Thyroid gland (tissue), 4 donors: ENCODE measurements at regions not wholly inside any gene's neighbourhood (a gene's known extent, or its start where the extent isn't known, plus 50 kb on each side); places are given as distances from the start of the nearest gene placed in this dataset.

Source experiments
- POLR2A ChIP-seq, 2 donors: fragments of 450-650 bp; IDR thresholded peaks; one replicate each; pipeline ENCODE4 v1.6.1; 2017; ENCODE audit warnings: antibody characterized with exemption in 2 of 2, mild to moderate bottlenecking in 2 of 2, moderate library complexity in 1 of 2
- TF ChIP-seq, protein P1 (sequence below), 6 experiments: fragments of 200-600 bp in 3 of 6; fragments of 450-650 bp in 3 of 6; sonication (generic) in 3 of 6; IDR thresholded peaks; one replicate each; pipeline ENCODE4 v1.5.1; 2016 to 2019; ENCODE audit warnings: antibody characterized with exemption in 6 of 6, mild to moderate bottlenecking in 2 of 6, inconsistent platforms in 1 of 6, moderate library complexity in 1 of 6

DNA sequence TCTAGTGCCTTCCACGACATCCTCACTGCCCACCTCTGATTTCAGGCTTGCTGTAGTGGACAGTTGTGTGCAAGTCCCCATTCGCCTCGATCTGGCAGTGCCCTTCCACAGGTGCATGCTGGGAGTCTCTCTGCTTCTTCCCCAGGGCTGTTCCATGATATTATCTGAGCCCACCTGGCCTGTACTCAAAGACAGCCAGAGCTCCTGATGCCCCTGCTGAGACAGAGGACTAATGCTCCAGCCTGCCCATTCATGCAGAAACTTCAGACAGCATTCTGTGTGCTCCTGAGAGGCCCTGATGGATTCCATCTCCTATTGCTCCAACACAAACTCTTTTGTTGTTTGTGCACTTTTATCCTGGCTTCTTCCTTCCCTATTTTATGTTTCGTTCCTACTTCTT, 164.8 kb upstream of the PRSS58 start:
- TF ChIP-seq POLR2A (IDR thresholded peaks at IDR 0.05) = no peak
- TF ChIP-seq, protein P1, sequence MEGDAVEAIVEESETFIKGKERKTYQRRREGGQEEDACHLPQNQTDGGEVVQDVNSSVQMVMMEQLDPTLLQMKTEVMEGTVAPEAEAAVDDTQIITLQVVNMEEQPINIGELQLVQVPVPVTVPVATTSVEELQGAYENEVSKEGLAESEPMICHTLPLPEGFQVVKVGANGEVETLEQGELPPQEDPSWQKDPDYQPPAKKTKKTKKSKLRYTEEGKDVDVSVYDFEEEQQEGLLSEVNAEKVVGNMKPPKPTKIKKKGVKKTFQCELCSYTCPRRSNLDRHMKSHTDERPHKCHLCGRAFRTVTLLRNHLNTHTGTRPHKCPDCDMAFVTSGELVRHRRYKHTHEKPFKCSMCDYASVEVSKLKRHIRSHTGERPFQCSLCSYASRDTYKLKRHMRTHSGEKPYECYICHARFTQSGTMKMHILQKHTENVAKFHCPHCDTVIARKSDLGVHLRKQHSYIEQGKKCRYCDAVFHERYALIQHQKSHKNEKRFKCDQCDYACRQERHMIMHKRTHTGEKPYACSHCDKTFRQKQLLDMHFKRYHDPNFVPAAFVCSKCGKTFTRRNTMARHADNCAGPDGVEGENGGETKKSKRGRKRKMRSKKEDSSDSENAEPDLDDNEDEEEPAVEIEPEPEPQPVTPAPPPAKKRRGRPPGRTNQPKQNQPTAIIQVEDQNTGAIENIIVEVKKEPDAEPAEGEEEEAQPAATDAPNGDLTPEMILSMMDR (IDR thresholded peaks at IDR 0.05) = no peak
